ENCODE measurements at regions not wholly inside any gene's neighbourhood (a gene's known extent, or its start where the extent isn't known, plus 50 kb on each side); places are given as distances from the start of the nearest gene placed in this dataset.

DNA sequence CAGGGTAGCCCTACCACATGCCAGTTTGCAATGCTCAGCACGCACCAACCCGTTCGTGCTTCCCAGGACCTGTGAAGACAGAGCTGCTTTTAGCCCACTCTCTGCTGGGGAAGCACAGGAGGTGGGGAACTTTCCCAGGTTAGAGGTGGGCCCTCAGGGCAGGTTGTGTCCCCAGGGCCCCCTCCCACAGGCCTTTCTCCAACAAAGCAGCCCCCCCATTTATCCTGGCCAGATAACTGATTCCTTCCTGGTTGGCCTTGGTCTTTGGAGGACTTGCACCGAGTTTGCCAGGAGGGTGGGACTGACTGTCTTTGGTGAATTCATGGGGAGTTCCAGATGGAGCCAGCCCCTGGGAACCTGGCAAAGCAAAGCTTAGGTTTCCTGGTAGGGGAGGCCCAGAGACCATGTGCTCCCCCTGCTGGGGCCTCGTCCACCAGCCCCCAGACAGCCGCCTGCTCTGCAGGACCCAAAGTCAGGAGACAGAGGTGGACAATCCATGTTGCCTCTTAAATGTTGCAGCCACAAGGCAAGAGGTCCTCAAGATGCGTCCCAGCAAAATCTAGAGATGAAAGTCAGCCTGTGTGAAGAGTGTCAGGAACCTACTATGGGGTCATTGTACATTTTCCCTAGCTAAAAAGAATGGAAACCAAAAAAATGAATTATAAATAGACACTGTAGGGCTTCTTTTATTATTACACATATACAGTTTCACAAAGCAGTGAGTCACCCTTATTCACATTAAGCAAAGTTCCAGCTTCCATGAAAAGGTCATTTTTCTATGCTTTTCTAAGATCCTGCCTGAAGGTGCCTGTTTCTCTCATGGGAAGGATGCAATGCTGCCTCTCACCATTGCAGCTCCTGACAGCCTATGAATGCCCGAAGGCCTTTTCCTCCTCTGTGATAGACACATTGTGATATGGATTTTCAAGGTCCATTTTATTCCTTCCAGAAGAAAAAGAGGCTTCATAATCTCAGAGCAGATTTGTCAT lies 497.8 kb downstream of the PREX1 start:
- TF ChIP-seq NR3C1 (CRISPR knock-in tag; IDR thresholded peaks at IDR 0.05) (no peak), SP2 (CRISPR knock-in tag; IDR thresholded peaks at IDR 0.05) (no peak), YY1 (IDR thresholded peaks at IDR 0.05; ENCODE audit: insufficient read depth, insufficient replicate concordance, low read depth, low read length) (no peak)
